ENCODE measurements at regions not wholly inside any gene's neighbourhood (a gene's known extent, or its start where the extent isn't known, plus 50 kb on each side); places are given as distances from the start of the nearest gene placed in this dataset.

DNA sequence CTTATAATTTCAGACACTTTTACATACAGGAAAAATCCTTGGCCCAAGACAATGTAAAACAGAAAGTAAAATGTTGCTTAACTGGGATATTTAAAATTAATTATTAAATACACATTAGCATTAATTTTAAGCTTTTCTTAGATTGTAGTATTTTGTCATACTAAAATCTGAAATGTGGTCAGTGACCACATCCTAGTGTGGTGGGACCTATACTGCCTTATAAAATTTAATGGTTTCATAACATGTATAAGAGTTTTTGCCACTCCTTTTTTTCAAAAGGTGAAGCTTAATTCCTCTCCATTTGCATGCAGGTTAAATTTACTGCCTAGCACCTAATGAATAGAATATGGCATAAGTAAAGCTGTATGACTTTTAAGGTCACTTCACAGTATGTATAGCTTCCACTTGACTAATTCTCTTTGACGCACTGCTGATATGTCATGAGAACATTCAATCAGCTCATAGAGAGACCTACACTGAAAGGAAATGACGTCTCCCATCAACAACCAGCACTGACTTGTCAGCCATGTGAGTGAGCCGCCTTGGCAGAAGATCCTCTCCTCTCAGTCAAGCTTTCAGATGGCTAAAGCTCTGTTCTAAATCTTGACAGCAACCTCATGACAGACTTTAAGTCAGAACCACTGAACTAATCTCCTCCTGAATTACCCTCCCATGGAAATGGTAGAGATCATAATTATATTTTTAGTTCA, 847.8 kb downstream of the SI start:
- peak; percentile 57 for DNase-seq

DNA sequence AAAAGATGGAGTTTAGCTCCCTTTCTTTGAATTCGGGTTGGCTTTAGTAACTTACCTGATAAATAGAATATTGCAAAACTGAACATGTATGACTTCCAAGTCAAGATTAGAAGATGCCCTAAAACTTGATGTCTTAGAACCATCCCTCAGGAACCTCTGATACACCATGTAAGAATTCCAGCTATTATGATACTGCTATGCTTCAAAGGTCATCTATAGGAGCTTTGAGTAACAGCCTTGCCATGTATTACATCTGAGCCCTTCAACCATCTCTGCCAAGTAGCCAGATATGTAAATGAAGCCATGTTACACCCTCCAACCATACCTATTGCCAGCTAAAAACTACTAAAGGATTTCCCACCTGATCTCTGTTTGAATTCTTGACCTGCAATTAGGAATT, 854.2 kb downstream of the SI start:
- no peak for DNase-seq

DNA sequence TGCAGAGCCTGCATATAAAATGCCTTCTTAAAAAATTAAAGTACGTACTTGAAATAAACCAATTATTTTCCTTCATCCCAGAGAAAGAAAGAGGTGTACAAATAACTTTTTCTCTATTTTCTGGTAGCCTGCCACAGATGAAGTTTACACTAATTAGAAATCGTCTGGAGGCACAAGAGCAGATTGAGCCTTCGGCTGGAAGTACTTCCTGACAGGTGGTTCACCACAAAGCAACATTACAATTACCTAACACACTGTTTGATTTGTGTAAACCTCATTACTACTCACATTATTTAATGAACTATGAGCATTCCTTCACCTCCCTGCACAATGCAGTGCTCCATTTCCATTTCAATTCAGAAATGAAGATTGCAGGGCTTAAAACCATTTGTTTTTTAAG, 856.1 kb downstream of the SI start:
- DNase-seq: peak; percentile 88

DNA sequence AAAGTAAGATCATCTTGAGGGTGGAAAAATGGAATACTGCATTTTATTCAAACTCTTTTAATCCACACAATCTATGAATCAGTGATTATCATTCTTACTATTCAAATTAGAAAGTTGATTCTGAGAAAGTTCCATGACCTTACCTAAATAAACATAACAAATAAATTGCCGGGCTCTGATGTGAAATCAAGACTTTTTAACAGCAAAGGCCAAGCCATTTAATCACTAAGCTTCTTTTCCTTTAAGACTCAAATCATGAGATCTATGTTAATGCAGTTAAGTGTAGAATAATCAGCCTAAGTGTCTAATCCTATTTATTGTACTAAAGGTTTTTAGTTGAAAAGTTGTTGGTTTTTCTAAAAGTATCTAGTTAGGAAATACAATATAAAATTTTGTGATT, 857.0 kb downstream of the SI start:
- DNase-seq: peak; percentile 89

- no peak for DNase-seq
Observed at GRCh38 chr3:164209363-164209762, 868.9 kb downstream of the SI start.

DNA sequence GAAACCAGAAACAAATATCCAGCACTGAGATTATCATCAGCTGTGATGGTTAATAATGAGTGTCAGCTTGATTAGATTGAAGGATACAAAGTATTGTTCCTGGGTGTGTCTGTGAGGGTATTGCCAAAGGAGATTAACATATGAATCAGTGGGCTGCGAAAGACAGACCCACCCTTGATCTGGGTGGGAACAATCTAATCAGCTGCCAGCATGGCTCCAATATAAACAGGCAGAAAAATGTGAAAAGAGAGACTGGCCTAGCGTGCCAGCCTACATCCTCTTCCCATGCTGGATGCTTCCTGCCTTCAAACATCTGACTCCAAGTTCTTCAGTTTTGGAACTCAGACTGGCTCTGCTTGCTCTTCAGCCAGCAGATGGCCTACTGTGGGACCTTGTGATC, 869.5 kb downstream of the SI start:
- DNase-seq: peak; percentile 53

GRCh38 chr3:164208048-164208447, 870.2 kb downstream of the SI start:
- no peak for DNase-seq

- peak; percentile 64 for DNase-seq
Observed at GRCh38 chr3:164200053-164200823, 878.1 kb downstream of the SI start.

DNA sequence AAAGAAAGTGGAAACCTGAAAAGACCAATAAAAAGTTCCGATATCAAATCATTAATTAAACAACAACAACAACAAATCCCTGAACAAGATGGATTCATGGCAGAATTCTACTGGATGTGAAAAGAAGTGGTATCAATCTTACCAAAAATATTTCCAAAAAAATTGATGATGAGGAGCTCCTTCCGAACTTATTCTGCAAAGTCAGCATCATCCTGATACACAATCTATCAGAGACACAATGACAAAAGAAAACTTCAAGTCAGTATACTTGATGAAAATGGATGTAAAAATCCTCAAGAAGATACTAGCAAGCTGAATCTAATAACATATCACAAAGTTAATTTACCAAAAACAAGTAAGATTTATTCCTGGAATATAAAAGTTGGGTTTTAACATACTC, 881.8 kb downstream of the SI start:
- no peak for DNase-seq

- DNase-seq: peak; percentile 32
Observed at GRCh38 chr3:164194842-164195241, 883.5 kb downstream of the SI start.

DNA sequence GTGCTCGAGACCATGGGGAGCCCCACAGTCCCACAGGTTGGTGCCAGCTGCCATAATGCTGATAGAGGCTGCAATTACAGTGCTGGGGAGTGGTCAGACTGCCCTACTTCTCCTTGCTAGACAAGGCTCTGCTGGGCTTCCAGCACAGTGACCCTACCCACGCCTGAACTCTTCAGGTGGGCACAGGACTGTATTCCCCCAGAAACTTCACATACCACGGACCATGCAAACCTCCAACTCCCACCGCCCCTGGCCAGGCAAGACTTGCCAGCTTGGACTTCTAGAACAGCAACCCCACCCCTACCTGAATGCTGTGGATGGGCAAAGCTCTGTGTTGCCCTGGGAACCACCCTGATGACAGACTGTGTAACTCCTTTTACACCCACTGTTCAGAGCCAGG, 885.3 kb downstream of the SI start:
- DNase-seq: no peak

DNA sequence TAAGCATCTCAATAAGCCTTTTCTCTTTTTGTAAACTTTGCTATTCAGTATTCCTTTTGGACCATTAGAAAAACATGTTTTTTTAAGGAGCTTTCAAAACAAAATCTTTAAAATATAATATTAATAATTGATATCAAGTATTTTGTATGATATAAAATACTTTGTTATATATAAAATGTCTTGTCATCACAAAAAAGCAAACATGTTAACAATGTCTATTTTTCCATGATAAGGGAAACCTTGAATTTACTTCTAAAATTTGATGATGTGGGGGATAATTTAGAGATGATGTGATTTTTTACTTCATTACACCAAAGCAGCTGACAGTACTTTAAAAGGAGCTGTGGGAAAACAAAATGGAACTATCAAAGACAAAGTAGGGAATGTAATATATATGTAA, 887.7 kb downstream of the SI start:
- no peak for DNase-seq

GRCh38 chr3:164186095-164186494, 892.2 kb downstream of the SI start:
- DNase-seq: peak; percentile 20

- no peak for DNase-seq
Observed at GRCh38 chr3:164179110-164179774, 899.1 kb downstream of the SI start.

DNA sequence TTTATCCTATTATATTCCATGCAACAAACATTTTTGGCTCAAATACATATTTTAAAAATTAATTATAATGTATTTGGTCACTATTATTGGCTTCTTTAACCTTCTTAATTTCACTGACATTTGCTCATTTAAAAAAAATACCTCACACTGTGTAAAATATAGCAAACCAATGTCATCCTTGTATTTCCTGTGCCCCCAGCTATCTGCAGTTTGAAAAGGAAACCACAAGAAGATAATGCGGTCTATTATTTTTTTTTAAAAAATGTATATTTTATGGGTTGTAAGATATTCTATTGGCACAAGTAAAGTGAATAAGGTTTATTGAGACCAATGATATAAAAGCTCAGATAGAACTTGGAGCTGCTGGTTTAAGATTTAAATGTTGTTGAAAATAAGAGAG, 904.2 kb downstream of the SI start:
- no peak for DNase-seq

- DNase-seq: no peak
Observed at GRCh38 chr3:164155400-164155799, 922.9 kb downstream of the SI start.

DNA sequence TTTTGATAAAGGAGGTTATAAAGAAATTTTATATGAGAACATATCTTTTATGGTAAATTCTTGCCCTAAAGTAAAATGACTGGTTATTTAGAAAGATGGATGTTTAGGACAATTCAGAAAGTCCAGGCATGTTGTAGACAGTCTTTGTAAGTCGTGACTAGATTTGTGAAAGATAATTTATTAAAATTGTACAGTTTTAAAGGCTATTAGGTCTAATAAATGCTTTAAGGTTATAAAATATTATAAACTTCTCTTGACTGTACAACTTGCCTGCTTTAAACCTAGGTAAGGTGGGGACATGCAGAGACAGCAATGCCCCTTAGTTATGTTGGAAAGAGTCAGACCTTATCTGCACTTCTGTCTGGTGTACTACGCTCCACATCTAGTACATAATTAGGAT, 933.5 kb downstream of the SI start:
- DNase-seq: no peak

DNA sequence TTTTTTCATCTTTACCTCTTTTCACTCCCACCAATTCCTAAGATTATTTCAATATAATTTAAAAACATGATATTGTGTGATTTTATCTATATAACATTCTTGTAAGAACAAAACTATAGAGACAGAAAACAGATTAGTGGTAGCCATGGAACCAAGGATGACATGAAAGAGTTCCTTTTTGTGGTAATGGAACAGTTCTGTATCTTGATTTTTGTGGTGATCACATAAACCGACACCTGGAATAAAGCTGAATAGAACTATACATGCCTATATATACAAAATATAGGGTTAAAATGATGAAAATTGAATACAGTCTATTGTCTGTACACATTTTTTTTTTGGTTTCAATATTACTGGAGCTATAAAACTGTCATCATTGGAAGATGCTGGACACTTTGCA, 945.4 kb downstream of the SI start:
- DNase-seq: no peak

GRCh38 chr3:164113371-164114332, 964.6 kb downstream of the SI start:
- no peak for DNase-seq

DNA sequence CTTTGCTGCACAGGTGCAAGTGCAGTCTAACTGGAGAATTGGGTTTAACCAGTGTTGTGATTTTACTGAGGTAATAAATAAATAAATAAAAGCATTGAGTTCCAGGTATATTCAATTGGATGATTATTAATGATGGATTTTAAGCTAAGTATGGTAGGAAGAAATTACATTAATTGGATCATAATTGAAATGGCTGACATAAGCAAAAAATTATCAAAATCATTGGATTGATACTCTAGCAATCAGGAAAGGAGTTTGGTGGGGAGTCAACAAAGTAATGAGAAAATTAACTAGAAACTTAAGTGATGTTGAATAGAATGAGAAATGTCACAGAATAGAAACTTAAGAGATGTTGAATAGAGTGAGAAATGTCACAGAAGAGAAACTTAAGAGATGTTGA, 981.9 kb downstream of the SI start:
- DNase-seq: no peak

DNA sequence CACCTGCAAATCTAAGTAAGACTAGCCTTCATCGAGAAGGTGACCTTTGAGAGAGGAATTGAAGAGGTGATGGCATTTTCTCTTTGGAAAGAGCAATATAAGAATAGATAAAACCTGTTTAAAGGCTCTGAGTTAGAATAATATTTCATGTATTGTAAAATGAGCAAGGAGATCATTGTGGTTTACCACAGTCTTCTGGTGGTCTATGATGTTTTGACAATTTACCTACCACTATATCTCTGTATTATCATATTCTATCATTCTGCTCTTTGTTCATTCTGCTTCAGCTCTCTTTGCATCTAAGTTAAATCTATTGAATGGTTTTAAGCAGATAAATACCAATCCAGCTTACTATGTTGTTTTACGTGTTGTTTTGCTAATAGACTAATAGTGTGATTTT, 982.3 kb downstream of the SI start:
- no peak for DNase-seq

DNA sequence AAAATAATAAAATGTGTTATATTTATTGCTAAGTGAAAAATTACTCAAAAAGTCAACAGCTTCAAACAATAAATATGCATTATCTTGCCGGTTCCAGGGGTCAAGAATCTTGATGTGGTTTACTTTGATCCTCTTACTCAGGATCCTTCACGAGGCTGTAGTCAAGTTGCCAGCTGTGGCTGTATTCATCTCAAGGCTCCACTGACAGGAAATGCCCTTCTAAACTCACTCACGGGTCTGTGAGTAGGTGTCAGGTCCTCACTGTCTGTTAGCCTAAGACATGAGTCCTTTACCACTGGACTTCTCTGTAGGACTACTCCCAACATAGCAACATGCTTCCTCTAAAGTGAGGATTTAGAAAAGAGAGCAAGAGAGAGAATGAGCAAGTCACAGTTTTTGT, 983.0 kb downstream of the SI start:
- DNase-seq: peak; percentile 18

DNA sequence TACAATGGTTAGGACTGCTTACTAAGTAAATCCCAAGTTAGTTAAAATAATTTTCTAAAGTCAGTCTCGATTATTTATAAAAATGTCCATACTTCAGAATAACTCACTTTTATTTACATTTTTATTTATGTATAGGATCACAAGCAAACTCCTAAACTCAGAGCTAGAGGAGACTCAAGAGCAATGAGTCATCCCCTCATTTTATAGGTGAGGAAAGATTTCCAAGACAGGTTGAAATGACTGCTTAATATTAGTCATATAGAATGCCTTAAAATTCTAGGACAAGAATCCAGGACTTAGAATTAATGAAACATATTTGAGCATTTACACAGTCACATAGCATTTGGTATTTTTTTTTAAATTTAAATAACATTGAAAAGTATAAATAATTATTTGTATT, 983.8 kb downstream of the SI start:
- DNase-seq: no peak

All from NCI-H82 (cell line).